ENCODE measurements at regions not wholly inside any gene's neighbourhood (a gene's known extent, or its start where the extent isn't known, plus 50 kb on each side); places are given as distances from the start of the nearest gene placed in this dataset.

DNA sequence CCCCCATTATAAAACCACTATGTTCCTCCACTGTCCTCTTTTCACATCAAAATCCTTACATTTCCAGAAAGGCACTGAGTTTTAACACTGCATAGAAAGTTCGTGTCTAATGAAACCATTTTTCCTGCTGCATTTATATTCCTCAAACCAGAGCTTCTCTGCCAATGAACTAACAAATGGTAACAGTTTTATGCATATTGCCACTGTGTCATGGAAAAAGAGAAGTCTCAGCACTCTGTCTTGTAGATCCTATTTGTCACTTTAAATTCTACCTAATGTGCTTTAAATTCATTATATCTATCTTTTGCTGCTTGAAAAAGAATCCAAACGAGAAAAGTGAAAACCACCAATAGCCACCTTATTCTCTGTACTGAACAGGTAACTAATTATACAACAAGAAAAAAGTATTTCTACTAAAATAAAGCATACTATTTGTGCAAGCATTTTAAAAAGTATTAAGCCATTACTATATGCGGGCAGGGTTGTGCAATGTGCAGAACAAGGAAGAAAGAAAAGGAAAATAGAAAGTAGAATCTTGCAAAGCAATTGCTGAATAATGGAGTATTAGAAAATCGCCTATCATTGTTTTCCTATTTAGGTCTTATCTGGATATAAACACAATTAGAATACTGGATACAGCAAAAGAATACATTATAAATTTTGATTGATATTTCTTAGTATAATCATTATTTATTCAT, 328.9 kb downstream of the ZEB2 start:
- intact Hi-C loops (cut with DNase I): no loop called here
- DNase-seq (ENCODE audit: missing footprints) (no peak), ATAC-seq (no peak)

GRCh38 chr2:144183727-144184126, 336.2 kb downstream of the ZEB2 start:
- no peak for ATAC-seq
- intact Hi-C loops (cut with DNase I): no loop called here
- DNase-seq (ENCODE audit: missing footprints): no peak

DNA sequence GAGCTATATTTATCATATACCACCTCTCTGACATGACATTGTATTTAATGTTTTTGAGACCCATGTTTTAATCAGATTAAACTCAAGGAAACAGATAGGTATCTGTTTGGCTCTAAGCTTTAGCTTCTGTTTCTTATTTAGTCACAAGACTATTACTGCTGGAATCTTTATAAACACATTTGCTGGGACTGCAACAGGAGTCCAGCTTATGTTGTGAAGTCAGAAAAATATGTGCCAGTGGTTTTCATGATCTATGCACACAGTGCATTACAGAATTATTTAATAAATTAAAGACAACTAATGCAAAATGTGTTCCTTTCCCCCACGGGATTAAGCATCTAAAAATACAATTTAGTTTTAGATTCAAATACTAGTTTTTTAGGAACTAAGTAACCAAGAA, 338.9 kb downstream of the ZEB2 start:
- ATAC-seq (no peak), DNase-seq (ENCODE audit: missing footprints) (no peak)
- intact Hi-C loops (cut with DNase I): no loop called here

DNA sequence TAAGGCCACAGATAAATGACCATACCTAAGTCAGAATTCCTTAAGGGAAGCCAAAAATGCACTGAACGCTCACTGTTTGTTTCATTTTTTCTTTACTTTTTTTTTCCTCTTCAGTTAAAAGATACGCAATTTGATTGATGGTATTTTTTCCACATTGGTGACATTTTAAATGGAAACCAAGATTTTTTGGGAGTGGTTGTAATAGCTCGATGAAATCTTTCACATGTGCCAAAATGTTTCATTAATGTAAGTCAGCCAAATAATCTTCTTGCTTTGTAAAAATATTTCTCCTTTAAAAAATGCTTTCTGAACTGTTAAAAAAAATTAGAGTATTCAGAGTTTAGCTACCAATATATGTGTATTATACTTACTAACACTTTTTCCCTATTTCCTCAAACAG, 339.8 kb downstream of the ZEB2 start:
- ATAC-seq (no peak), DNase-seq (ENCODE audit: missing footprints) (no peak)
- intact Hi-C loops (cut with DNase I): no loop called here

GRCh38 chr2:144170179-144170578, 349.7 kb downstream of the ZEB2 start:
- no peak for ATAC-seq
- intact Hi-C loops (cut with DNase I): no loop called here
- no peak for DNase-seq (ENCODE audit: missing footprints)

DNA sequence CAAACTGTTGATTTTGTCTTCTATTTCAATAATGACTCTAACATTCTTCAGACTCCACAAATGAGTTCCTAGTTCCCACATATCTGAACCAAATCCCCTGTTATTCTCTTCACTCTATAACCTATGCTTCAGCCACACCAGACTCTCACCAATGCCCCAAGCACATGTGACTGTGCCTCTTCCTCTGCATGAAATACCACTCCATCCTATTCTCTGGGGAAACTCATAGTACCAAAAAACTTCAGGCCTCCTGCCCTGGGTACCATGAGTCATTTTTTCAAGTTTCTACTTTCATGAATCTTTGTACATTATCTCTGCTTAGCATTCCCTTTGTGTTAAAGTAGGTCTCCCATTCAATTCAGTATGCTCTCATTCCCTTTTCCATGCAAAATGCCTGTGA, 353.2 kb downstream of the ZEB2 start:
- intact Hi-C loops (cut with DNase I): no loop called here
- no peak for ATAC-seq
- no peak for DNase-seq (ENCODE audit: missing footprints)

- intact Hi-C loops (cut with DNase I): no loop called here
- no peak for DNase-seq (ENCODE audit: missing footprints)
- no peak for ATAC-seq
Measured at GRCh38 chr2:144165599-144166250, 354.2 kb downstream of the ZEB2 start.

DNA sequence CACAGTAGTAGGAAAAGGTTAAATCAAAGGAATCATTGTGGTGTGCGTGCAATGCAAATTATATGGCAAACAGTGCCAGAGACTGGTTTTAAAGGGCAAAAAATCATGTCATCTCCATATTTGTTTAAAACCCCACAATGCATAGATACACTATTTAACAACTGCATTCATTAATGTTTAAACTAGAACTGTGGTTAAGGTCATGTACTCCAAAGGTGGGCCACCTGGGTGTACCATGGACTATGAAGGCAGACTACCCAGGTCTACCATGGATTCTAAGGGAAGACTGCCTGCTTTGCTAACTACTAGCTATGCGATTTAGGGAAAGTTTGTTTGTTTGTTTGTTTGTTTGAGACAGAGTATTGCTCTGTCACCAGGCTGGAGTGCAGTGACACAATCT, 356.3 kb downstream of the ZEB2 start:
- no peak for ATAC-seq
- no peak for DNase-seq (ENCODE audit: missing footprints)
- intact Hi-C loops (cut with DNase I): loop anchor here (5.0 kb wide), 1 partner anchor 354 kb away; no protein-coding TSS in a partner anchor

DNA sequence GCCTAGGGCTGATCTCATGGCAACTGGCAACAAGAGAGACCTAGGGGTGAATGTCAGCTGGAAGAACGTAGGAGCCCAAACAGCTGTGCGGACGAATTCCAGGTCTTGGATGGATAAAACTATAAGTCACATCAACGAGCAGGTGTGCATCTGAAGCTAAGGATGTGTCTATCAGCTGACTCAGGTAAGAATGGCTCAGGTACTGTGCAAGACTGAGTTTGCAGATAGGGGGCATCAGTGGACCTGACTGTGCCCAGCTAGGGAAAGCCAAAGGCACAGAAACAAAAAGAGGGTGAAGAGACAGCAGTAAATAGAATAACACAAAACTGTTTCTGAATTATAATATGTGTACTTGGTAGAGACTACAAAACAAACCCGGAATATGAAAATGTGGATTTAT, 357.3 kb downstream of the ZEB2 start:
- no peak for DNase-seq (ENCODE audit: missing footprints)
- intact Hi-C loops (cut with DNase I): loop anchor here (5.0 kb wide), 1 partner anchor 355 kb away; no protein-coding TSS in a partner anchor

GRCh38 chr2:144161061-144161460, 358.9 kb downstream of the ZEB2 start:
- no peak for ATAC-seq
- DNase-seq (ENCODE audit: missing footprints): no peak
- intact Hi-C loops (cut with DNase I): loop anchor here (5.0 kb wide), 1 partner anchor 356 kb away; no protein-coding TSS in a partner anchor

More for the DNA sequence above, 357.3 kb downstream of the ZEB2 start:
- ATAC-seq: no peak

- DNase-seq (ENCODE audit: missing footprints) (no peak), ATAC-seq (no peak)
- intact Hi-C loops (cut with DNase I): no loop called here
Measured at GRCh38 chr2:144159240-144159639, 360.7 kb downstream of the ZEB2 start.

DNA sequence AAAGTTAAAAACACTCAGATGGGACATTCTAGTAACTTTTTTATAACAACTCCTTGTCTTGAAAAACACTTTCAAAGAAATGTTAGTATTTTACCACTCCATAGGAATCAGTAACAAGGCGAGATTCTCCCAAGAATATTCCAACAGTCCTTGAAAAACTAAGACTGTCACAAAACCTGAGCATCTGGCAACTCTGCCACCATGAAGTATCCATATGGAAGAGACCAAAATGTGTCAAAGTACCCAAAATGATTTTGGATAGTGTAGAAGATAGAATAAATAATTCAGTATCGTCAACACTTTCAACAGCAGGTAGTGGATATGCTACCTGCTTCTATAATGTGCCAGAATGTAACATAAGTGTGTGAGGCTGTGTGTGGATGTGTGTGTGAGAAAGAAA, 361.8 kb downstream of the ZEB2 start:
- intact Hi-C loops (cut with DNase I): no loop called here
- ATAC-seq (no peak), DNase-seq (ENCODE audit: missing footprints) (no peak)

- intact Hi-C loops (cut with DNase I): no loop called here
- no peak for DNase-seq (ENCODE audit: missing footprints)
- ATAC-seq: no peak
Measured at GRCh38 chr2:144156736-144157640, 362.9 kb downstream of the ZEB2 start.

DNA sequence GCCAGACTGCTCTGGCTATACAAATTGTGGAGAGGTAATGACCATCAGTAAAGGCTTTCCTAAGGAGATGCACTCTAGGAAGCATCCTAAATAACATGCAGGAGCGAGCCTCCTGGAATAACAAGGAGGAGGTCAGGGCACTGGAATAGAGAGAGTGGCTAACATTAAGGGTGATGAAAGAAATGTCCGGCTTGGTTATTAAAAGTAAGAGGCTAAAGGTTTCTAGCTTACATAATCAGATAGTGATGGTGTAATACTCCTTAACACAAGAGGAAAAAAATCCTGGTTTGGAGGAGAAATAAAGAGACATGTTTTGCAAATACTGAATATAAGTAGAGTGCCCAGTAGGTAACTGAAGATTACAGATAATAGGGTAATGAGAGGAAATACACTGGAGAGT, 365.7 kb downstream of the ZEB2 start:
- intact Hi-C loops (cut with DNase I): no loop called here
- peak; percentile 37 for ATAC-seq

DNA sequence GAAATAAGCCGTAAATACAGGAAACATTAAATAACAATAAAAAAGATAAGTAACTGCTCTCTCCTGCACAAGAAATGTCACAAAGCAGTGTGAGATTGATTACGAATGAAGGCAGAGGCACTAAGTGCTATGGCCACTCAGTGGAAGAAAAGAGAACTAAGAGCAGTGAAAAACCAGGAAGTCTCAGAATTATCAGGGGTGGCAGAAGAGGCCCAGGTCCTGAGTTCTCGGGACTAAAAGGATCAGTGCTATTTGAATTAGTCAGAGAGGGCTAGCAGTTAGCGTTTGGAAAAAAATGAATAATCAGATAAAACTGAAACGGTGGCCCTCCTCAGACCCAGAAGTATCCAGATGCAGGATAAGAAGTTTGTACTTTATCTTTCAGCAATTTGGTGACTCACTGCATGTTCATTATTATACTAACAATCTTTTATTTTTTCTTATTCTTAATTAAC, 367.1 kb downstream of the ZEB2 start:
- ATAC-seq (peak; percentile 52), DNase-seq (ENCODE audit: missing footprints) (no peak)
- intact Hi-C loops (cut with DNase I): no loop called here

More for the DNA sequence above, 365.7 kb downstream of the ZEB2 start:
- no peak for DNase-seq (ENCODE audit: missing footprints)

DNA sequence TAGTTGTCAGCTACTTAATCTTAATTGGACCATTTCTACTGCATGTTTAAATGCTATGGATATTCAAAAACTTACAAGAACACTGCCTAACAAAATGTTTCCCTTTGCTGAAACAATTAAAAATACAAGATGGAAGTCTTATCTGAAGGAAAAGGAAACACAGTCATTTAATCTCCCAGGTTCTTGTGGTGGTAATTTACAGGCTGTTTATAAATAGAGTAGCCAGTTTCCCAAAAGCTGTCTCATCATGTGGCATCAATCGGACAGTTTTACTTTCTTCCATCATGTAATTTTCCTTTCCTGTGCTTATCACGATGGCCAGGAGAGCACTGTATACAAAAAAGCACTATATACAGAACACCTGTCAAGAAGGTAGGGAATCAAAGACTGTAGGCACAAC, 368.1 kb downstream of the ZEB2 start:
- intact Hi-C loops (cut with DNase I): no loop called here
- ATAC-seq (no peak), DNase-seq (ENCODE audit: missing footprints) (peak; percentile 1)

DNA sequence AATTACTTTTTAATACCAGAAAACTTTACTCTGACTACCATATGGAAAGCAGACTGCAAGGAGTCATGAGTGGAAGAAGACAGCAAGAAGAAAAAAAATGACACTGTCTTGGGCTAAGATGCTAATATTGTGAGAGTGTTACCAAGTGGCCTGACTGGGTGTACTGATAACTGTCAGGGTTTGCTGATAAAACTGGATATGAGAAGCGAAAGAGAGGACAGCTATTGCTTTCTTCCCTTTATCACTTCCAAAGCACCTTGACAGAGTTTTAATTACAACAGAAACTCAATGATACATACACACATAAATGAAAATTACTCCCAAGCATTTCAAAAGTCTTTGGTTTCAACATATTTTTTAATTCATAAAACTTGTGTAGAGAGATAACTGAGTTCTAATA, 368.5 kb downstream of the ZEB2 start:
- intact Hi-C loops (cut with DNase I): no loop called here
- DNase-seq (ENCODE audit: missing footprints) (no peak), ATAC-seq (no peak)

- intact Hi-C loops (cut with DNase I): no loop called here
- ATAC-seq (no peak), DNase-seq (ENCODE audit: missing footprints) (no peak)
Measured at GRCh38 chr2:144147356-144147755, 372.6 kb downstream of the ZEB2 start.

DNA sequence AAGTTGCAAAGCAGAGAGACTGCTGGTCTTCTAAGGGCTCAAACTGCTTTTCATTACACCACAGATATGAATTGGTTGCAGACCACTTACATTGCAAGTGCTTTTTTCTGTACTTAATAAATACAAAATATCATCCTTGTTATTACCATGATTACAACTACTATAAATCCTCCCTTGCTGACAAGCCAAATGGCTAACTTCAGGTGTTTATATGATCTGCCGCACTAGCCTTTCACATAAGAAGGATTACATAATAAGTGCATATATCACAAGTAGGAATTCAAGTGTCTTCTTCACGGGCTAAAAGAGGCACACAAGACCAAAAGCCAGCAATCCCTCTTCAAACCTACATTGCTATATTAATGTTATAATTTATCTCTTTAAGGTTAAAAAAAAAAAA, 373.0 kb downstream of the ZEB2 start:
- DNase-seq (ENCODE audit: missing footprints) (no peak), ATAC-seq (no peak)
- intact Hi-C loops (cut with DNase I): no loop called here

DNA sequence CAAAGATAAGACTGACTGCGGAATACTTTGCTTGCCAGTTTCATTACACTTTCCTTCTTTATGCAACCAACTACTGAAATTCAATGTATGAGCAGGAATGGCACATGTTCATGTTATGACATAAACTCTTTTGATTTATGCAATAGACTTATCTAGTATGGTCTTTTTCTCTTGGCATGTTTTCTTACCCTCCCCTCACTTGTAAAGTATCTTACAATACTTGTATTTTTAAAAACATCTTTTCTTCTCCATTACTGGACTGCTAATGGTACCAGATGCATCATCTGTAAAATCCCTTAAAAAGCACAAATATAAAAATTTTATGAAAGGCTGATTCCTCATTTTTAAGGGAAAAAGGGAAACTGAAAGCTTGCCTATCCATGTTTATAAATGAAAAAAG, 373.8 kb downstream of the ZEB2 start:
- intact Hi-C loops (cut with DNase I): no loop called here
- DNase-seq (ENCODE audit: missing footprints): no peak
- ATAC-seq: peak; percentile 34
